Spleen (tissue), 11 donors: ENCODE measurements at regions not wholly inside any gene's neighbourhood (a gene's known extent, or its start where the extent isn't known, plus 50 kb on each side); places are given as distances from the start of the nearest gene placed in this dataset.

Source experiments
- DNase-seq: peaks from one replicate; pipeline ENCODE4 v3.0.0-alpha.2; 2020
- H3K27ac ChIP-seq, 8 donors: fragments of 200-600 bp; sonication (generic) in 7 of 8; 1 replicate in 4 of 8; 2 replicates in 4 of 8; pipeline versions ENCODE4 v1.5.0 to v1.8.0; 2016 to 2021; ENCODE audit warnings: inconsistent platforms in 4 of 8, mild to moderate bottlenecking in 4 of 8, moderate library complexity in 1 of 8
- H3K27me3 ChIP-seq, 7 donors: fragments of 200-600 bp; sonication (generic) in 6 of 7; replicated peaks in 1 of 7; 1 replicate in 4 of 7; 2 replicates in 3 of 7; pipeline versions ENCODE4 v1.5.0 to v1.8.0; 2016 to 2021; ENCODE audit warnings: inconsistent platforms in 3 of 7, mild to moderate bottlenecking in 1 of 7
- H3K36me3 ChIP-seq, 6 donors: fragments of 200-600 bp; sonication (generic) in 5 of 6; 1 replicate in 4 of 6; 2 replicates in 2 of 6; pipeline versions ENCODE4 v1.5.0 to v1.8.0; 2016 to 2021; ENCODE audit warnings: inconsistent platforms in 2 of 6
- H3K4me1 ChIP-seq, 6 donors: fragments of 200-600 bp; sonication (generic) in 5 of 6; 1 replicate in 3 of 6; 2 replicates in 3 of 6; pipeline versions ENCODE4 v1.5.0 to v1.8.0; 2016 to 2021; ENCODE audit warnings: inconsistent platforms in 3 of 6
- H3K4me3 ChIP-seq, 8 donors: fragments of 200-600 bp; sonication (generic) in 7 of 8; 1 replicate in 4 of 8; 2 replicates in 4 of 8; pipeline versions ENCODE4 v1.5.0 to v1.8.0; 2016 to 2021; ENCODE audit warnings: inconsistent platforms in 4 of 8, mild to moderate bottlenecking in 4 of 8, moderate library complexity in 2 of 8
- H3K9me3 ChIP-seq, 8 donors: fragments of 200-600 bp; sonication (generic) in 7 of 8; 1 replicate in 4 of 8; 2 replicates in 4 of 8; pipeline versions ENCODE4 v1.5.0 to v1.8.0; 2016 to 2021; ENCODE audit warnings: inconsistent platforms in 4 of 8
- CTCF ChIP-seq, 11 experiments: fragments of 200-600 bp in 7 of 11; fragments of 450-650 bp in 4 of 11; sonication (generic) in 4 of 11; IDR thresholded peaks in 8 of 11; conservative IDR thresholded peaks in 3 of 11; 1 replicate in 7 of 11; 2 replicates in 4 of 11; pipeline versions ENCODE4 v1.4.0 to v1.8.0; 2016 to 2021; ENCODE audit warnings: antibody characterized with exemption in 11 of 11, inconsistent platforms in 4 of 11, mild to moderate bottlenecking in 1 of 11
- POLR2A ChIP-seq, 3 donors: fragments of 450-650 bp; IDR thresholded peaks; one replicate each; pipeline ENCODE4 v1.5.1; 2017; ENCODE audit warnings: antibody characterized with exemption in 3 of 3, mild to moderate bottlenecking in 1 of 3
- POLR2AphosphoS5 ChIP-seq, 3 donors: sonication (generic); formaldehyde crosslinking; IDR thresholded peaks; one replicate each; pipeline ENCODE4 v1.5.1; 2017; ENCODE audit warnings: antibody characterized with exemption in 3 of 3
- WGBS, 5 donors: extraction: QIAGEN DNeasy Blood & Tissue Kit in 3 of 5; methylation state at CpG; one replicate each; pipeline versions ENCODE4 v1.1.5 to v1.1.7; 2013 to 2018; 5-methylcytosine and 5-hydroxymethylcytosine counted together
- intact Hi-C: fragments of 100-400 bp; cut with DNase I; formaldehyde crosslinking; loops from one replicate; pipeline ENCODE4 v1.15.0; 2023; ENCODE audit warnings: low total_unique reads
- donor health status: healthy with polysubstance abuse.
- donor health status: DM: no; HTN: no; CAD: no; lungs with moderate emphysema.
- donor health status: DM: no; HTN: no; CAD: no.
- donor health status: Bipolar disorder and iron deficiency.
- donor health status: healthy.
- donor health status: DM: no; HTN: no; CAD: no.
- donor health status: DM: yes; HTN: yes; CAD: no.

- no peak overlapping the region for H3K27ac ChIP-seq
- H3K4me3 ChIP-seq: no peak overlapping the region
- TF ChIP-seq CTCF (IDR thresholded peaks at IDR 0.05 in 8 of 11, conservative IDR thresholded peaks at IDR 0.05 in 3 of 11) (no peak), POLR2AphosphoS5 (IDR thresholded peaks at IDR 0.05) (no peak), POLR2A (IDR thresholded peaks at IDR 0.05) (no peak)
- no peaks in the 10 kb centered on the region for H3K9me3 ChIP-seq
- DNase-seq: no peak
- no peaks in the 10 kb centered on the region for H3K36me3 ChIP-seq
- peaks cover 0 to 12% (median 2%) of the 10 kb centered on the region in 6 donors for H3K4me1 ChIP-seq
- no peaks in the 10 kb centered on the region for H3K27me3 ChIP-seq
- intact Hi-C loops: no loop called here
Observed at GRCh38 chr3:124210899-124211298, 219.0 kb upstream of the ROPN1 start.

GRCh38 chr3:124213641-124214040, 221.7 kb upstream of the ROPN1 start:
- DNase-seq: no peak
- no peak overlapping the region for H3K4me3 ChIP-seq
- no peak overlapping the region for H3K27ac ChIP-seq
- no peaks in the 10 kb centered on the region for H3K27me3 ChIP-seq
- no peaks in the 10 kb centered on the region for H3K36me3 ChIP-seq
- no peaks in the 10 kb centered on the region for H3K4me1 ChIP-seq
- TF ChIP-seq POLR2A (IDR thresholded peaks at IDR 0.05): no peak
- TF ChIP-seq POLR2AphosphoS5 (IDR thresholded peaks at IDR 0.05): no peak
- TF ChIP-seq CTCF (IDR thresholded peaks at IDR 0.05 in 8 of 11, conservative IDR thresholded peaks at IDR 0.05 in 3 of 11): no peak
- H3K9me3 ChIP-seq: no peaks in the 10 kb centered on the region
- intact Hi-C loops: no loop called here

- intact Hi-C loops: no loop called here
Observed at GRCh38 chr3:124217542-124217941, 225.6 kb upstream of the ROPN1 start.

GRCh38 chr3:124221422-124221821, 229.5 kb upstream of the ROPN1 start:
- TF ChIP-seq POLR2A (IDR thresholded peaks at IDR 0.05) (no peak), CTCF (IDR thresholded peaks at IDR 0.05 in 8 of 11, conservative IDR thresholded peaks at IDR 0.05 in 3 of 11) (no peak), POLR2AphosphoS5 (IDR thresholded peaks at IDR 0.05) (no peak)
- intact Hi-C loops: no loop called here
- Histone ChIP-seq H3K27ac (no peak overlapping the region), H3K4me1 (no peaks in the 10 kb centered on the region), H3K36me3 (no peaks in the 10 kb centered on the region), H3K9me3 (no peaks in the 10 kb centered on the region), H3K4me3 (no peak overlapping the region), H3K27me3 (peaks cover 0 to 4% (median 0%) of the 10 kb centered on the region in 7 donors)
- DNase-seq: no peak
- 52 to 81% (median 65%) methylated on average over 2 of the region's 2 CpGs for WGBS, 5 donors

More at GRCh38 chr3:124217542-124217941, 225.6 kb upstream of the ROPN1 start:
- H3K4me1 ChIP-seq: no peaks in the 10 kb centered on the region
- H3K9me3 ChIP-seq: no peaks in the 10 kb centered on the region
- WGBS, 5 donors: 15 to 21% (median 18%) methylated on average over 3 of the region's 3 CpGs
- no peak overlapping the region for H3K4me3 ChIP-seq
- no peaks in the 10 kb centered on the region for H3K36me3 ChIP-seq
- DNase-seq: no peak
- H3K27ac ChIP-seq: no peak overlapping the region
- H3K27me3 ChIP-seq: peaks cover 0 to 4% (median 0%) of the 10 kb centered on the region in 7 donors
- no peak for TF ChIP-seq POLR2AphosphoS5 (IDR thresholded peaks at IDR 0.05)
- TF ChIP-seq CTCF (IDR thresholded peaks at IDR 0.05 in 8 of 11, conservative IDR thresholded peaks at IDR 0.05 in 3 of 11): no peak
- no peak for TF ChIP-seq POLR2A (IDR thresholded peaks at IDR 0.05)
